GM18861 (cell line): ENCODE measurements at regions not wholly inside any gene's neighbourhood (a gene's known extent, or its start where the extent isn't known, plus 50 kb on each side); places are given as distances from the start of the nearest gene placed in this dataset.
"Not testable (repeated sequence)": the region's sequence is repeated elsewhere in the genome, so short reads cannot be mapped to it uniquely, and the experiment has no call there.

Source experiments
- ATAC-seq: cut with Tn5 transposase; IDR thresholded peaks from one replicate; pipeline ENCODE4 v1.9.1; 2021; ENCODE audit not compliant: unreplicated experiment

GRCh38 chr6:112575309-112575834 lies 228.2 kb downstream of the RFPL4B start:
- no peak for ATAC-seq

GRCh38 chr6:112576423-112576822 lies 229.3 kb downstream of the RFPL4B start:
- no peak for ATAC-seq

DNA sequence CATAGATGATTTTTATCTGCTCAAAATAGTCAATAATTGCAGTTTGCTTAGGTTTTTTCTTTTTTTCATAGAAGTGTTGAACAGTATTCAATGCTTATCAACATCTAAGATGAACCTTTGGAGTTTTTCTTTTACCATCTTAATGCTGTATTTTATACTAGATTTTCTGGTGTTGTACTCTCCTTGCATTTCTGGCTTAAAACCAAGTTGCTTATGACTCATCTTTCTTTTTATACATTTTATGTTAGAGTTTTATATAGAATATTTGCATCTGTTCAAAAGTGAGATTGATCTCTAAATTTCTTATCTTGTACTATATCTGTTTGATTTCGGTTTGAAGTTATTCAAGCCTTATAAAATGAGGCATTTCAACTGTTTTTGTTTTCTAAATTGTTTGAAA lies 232.5 kb downstream of the RFPL4B start:
- ATAC-seq = no peak

DNA sequence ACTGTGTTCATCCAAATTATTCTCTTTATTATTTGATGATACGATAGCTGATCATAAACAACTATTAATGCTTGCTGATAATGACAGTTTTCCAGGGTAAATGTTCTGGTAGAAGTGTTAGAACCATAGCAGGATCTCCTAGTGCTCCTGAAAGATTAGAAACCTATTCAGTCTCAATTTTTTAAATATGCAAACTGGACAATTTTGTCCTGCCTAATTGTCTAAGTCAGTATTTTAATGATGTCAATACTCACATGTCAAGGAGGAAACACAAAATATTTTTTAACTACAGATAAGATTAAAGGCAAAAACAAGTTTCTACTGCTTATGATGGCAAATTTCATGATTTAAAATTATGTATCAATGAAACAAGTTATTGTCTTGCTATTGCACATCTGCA lies 233.9 kb downstream of the RFPL4B start:
- ATAC-seq = no peak

DNA sequence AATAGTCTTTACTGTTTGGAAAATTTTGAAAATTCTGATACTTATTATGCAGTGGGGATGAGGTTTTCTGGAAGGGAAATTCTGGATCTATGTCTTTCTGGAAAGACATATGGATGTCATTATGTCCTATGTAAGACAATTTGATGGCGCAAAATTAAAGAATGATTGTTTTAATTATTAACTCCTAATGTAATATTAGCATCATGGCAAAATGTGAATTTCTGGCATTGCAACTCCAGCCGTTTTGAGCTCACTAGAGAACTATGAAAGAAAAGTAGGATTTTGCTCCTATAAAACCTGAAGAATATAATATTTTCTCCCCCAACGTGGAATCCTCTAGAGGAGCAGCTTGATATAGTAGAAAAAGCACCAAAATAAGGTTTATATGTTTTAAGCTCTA lies 243.2 kb downstream of the RFPL4B start:
- no peak for ATAC-seq

DNA sequence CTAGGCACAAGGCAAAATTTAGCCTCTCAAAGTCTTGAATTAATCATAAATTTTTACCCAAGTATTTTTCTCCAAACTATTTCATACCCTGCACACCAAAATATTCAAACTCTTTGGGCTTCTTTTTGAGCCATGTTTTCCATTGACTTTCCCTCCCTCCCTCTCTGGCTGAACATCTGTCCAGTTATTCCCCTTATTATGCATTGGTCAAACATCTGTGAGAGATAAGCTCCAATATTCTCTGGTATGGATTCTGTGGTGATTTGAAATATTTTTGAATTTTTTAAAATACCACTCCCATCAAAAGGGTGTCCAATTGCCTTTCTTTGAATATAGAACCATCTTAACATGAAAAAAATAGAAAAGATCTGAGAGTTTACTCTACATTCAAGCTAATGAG lies 244.2 kb downstream of the RFPL4B start:
- ATAC-seq = no peak

DNA sequence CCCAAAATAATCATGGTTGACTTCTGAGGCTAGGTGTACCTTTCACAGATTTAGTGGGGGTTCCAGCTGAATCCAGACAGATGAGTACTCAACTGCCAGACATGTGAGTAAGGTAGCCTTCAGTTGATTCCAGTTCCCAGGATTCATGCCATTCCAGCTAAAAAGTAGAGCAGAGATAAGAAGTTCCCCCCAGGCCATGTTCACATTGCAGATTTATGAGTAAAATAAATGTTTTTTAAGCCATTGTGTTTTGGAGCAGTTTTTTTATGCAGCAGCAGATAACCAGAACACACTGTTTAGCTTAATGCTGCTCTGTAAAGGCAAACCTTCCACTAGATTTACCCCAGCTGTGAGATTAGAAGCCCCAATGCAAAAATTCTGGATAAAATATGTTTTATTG lies 245.0 kb downstream of the RFPL4B start:
- no peak for ATAC-seq

DNA sequence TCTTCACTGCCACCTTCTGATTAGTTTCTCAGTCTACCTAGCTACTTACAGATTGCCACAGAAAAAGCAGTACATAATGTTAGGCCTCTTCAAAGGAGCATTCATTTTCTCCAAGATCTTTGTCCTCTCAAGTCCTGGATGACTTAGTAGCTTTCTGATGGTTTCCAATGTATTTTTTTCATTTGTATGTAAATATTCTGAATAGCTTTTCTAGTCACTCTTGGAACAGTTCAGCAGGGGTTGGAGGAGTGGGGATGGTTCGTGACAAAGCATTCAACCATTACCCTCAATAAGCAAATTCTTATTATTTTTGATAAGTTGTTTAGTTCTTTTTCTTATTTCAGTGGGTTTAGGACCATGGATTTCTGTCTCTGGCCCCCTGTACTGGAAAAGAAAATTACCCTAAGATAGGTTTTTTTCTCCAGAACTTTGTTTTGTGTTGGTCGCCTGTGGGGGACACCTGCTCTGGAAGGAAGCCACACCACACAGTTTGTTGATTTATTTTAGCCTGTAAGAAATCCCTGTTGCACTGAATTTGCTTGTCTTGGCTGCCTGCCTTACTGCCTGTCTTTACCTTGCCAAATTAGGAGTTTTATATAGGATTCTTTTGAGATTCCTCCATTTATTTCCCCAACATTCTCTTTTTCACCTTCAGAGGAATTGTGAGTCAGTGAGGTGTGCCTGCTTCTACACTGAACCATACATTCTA lies 247.9 kb downstream of the RFPL4B start:
- ATAC-seq = no peak

DNA sequence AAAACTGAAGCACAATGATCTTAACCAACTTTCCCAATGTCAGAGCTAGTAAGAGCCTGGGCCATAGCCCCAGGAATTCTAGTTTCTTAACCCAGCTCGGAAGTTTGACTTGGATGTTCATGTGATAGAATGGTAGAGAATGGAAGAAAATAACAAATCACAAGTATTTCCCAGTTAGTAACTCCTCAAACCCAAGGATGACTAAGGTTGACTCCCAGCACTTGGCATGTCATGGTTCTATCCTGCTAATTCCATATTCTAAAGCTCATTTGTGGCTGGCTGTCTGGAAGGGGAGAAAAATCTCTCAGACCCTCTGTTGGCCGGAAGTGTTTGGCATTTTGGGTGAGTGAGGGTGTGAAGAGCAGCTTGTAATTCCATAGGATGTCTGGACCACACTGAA lies 248.7 kb downstream of the RFPL4B start:
- no peak for ATAC-seq

GRCh38 chr6:112597176-112597575 lies 250.0 kb downstream of the RFPL4B start:
- no peak for ATAC-seq

- ATAC-seq = no peak
Observed at GRCh38 chr6:112600168-112600567, 253.0 kb downstream of the RFPL4B start.

DNA sequence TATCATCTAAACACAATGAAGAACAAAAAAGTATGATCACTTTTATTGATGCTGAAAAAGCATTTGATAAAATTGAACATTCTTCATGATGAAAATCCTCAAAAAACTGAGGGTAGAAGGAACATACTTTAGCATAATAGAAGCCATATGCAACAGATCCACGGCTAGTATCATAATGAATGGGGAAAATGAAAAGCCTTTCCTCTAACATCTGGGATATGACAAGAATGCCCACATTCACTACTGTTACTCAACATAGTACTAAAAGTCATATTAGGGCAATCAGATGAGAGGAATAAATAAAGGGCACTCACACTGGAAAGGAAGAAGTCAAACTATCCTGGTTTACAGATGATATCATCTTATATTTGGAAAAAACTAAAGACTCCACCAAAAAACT lies 256.6 kb downstream of the RFPL4B start:
- no peak for ATAC-seq

- no peak for ATAC-seq
Observed at GRCh38 chr6:112606656-112607435, 259.7 kb downstream of the RFPL4B start.

- not testable (repeated sequence) for ATAC-seq
Observed at GRCh38 chr6:112608925-112609324, 261.8 kb downstream of the RFPL4B start.

- ATAC-seq = no peak
Observed at GRCh38 chr6:112613410-112613809, 266.3 kb downstream of the RFPL4B start.

GRCh38 chr6:112618849-112619248 lies 271.7 kb downstream of the RFPL4B start:
- ATAC-seq = no peak

GRCh38 chr6:112620812-112621569 lies 273.9 kb downstream of the RFPL4B start:
- ATAC-seq = no peak

DNA sequence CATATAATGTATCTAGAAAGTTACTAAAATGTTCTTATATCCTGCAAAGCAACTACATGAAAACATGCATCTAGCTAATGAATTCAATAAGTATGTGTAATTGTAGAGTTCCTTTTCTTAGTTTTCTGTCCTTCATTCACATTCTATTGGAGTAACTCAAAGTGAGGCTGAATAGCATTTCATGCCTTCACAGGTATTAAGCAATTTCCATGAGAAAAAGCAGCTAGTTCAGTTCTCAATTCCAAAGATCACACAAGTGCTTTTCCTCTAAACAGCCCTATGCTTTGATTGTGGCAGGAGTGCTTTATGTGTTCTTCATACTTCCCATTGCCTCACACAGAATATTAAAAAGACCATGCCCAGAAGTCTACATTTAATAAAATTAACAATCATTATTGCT lies 274.9 kb downstream of the RFPL4B start:
- no peak for ATAC-seq

DNA sequence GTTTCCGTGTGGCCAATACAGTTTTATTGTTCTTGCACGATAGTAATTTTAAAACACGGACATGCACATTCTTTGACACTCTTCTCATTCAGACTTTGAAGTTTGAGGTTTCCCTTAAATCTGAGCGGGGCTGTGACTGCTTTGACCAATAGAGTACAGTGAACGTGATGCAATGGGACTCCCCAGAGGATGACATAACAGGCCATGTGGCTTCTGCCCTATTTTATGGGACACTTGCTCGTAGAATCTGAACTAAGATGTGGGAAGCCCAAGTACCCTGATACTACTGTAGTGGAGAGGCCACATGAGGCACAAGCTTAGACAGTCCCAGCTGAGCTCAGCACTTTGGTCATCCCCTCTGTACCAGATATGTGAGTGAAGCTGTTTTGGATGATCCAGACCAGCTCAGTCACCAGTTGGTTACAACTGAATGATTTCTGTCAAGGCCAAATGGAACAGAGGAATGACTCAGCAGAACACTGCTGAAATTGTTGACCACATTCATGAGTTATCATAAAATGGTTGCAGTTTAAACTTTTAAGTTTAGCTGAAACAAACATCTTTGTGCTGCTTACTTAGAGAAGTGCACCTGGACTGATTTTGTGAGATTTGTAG lies 279.4 kb downstream of the RFPL4B start:
- peak; percentile 89 for ATAC-seq

DNA sequence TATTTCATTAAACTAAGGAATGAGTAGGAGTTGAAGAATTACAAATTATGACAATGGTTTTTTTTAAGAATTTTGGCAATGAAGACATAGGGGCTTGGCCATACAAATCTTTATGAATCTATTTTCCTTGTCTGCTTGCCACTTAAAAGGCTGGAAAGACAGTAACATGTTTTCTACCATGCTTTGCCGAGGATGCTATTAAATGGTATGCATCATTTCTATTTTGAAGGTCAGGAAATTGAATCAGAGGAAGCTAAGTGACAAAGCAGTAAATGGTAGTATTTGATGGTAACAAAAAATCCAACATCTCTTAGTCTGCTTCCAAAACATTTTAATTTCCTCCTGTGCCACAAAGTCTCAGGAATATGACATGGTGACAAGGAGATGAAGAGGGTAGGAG lies 287.2 kb downstream of the RFPL4B start:
- ATAC-seq = no peak

DNA sequence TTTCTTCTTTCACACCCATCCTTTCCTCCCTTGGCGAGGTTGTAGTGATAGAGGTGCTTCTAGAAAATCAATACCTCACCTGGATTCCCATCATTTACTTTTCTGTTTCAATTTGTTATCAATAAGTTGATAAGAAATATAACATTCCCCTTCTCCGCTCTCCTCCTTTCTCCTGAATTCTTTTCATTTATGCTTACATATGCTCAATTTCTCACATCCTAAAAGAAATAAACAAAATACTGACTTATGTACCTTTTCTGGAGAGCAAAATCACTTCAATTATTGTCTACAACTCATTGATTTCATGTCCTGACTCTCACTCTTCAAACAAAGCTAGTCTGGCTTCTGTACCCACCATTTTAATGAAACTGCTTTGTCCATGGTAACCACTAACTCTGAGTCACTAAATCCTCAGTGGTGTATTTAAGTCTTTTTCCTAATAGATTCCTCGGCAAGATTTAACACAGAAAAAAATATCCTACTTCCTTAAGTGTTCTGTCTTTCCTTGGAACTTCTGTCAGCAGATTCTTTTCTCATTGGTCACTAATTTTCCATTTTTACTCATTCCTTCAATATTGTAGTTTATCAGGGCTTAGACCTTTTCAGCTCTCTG lies 289.6 kb downstream of the RFPL4B start:
- ATAC-seq = no peak
